Loucy (cell line): ENCODE measurements at regions not wholly inside any gene's neighbourhood (a gene's known extent, or its start where the extent isn't known, plus 50 kb on each side); places are given as distances from the start of the nearest gene placed in this dataset.

Source experiments
- H2AFZ ChIP-seq: fragments of 200-600 bp; sonication (generic); 2 replicates; pipeline ENCODE4 v1.6.0; 2016; ENCODE audit warnings: antibody characterized with exemption, mild to moderate bottlenecking, low read length, moderate library complexity
- H3F3A ChIP-seq: fragments of 200-600 bp; 2 replicates; pipeline ENCODE4 v1.6.0; 2016; ENCODE audit warnings: antibody characterized with exemption, low read depth, mild to moderate bottlenecking
- H3K27me3 ChIP-seq: fragments of 200-600 bp; sonication (generic); 2 replicates; pipeline ENCODE4 v1.6.1; 2014; ENCODE audit warnings: low read length, mild to moderate bottlenecking; ENCODE audit not compliant: insufficient read depth, poor library complexity, severe bottlenecking
- H3K36me3 ChIP-seq: fragments of 200-600 bp; sonication (generic); 2 replicates; pipeline ENCODE4 v1.6.1; 2016; ENCODE audit warnings: low read length; ENCODE audit not compliant: insufficient read depth
- H3K4me1 ChIP-seq: fragments of 200-600 bp; sonication (generic); 2 replicates; pipeline ENCODE4 v1.5.1; 2014; ENCODE audit warnings: low read length, mild to moderate bottlenecking; ENCODE audit not compliant: insufficient read depth, poor library complexity, severe bottlenecking
- H3K4me2 ChIP-seq: fragments of 200-600 bp; sonication (generic); 2 replicates; pipeline ENCODE4 v1.6.0; 2014; ENCODE audit warnings: antibody characterized with exemption, low read length, low read depth, mild to moderate bottlenecking; ENCODE audit not compliant: poor library complexity, severe bottlenecking
- H3K4me3 ChIP-seq: fragments of 200-600 bp; sonication (generic); 2 replicates; pipeline ENCODE4 v1.5.1; 2014; ENCODE audit warnings: low read length, mild to moderate bottlenecking, mixed read lengths; ENCODE audit not compliant: poor library complexity, severe bottlenecking
- H3K79me2 ChIP-seq: fragments of 200-600 bp; sonication (generic); 2 replicates; pipeline ENCODE4 v1.6.1; 2014; ENCODE audit warnings: low read length; ENCODE audit not compliant: insufficient read depth
- H3K9ac ChIP-seq: fragments of 200-600 bp; sonication (generic); 2 replicates; pipeline ENCODE4 v1.6.0; 2014; ENCODE audit warnings: mild to moderate bottlenecking, low read depth, low read length, moderate library complexity; ENCODE audit not compliant: poor library complexity, severe bottlenecking
- H3K9me2 ChIP-seq: fragments of 200-600 bp; sonication (generic); replicated peaks from 2 replicates; pipeline ENCODE4 v1.6.1; 2016; ENCODE audit warnings: low read depth, low read length, mixed read lengths
- H3K9me3 ChIP-seq: fragments of 200-600 bp; sonication (generic); 2 replicates; pipeline ENCODE4 v1.6.1; 2014; ENCODE audit warnings: mild to moderate bottlenecking, antibody characterized with exemption, low read length, low read depth; ENCODE audit not compliant: insufficient read depth
- H4K20me1 ChIP-seq: fragments of 200-600 bp; sonication (generic); 2 replicates; pipeline ENCODE4 v1.6.0; 2014; ENCODE audit warnings: antibody characterized with exemption, low read length, mild to moderate bottlenecking; ENCODE audit not compliant: insufficient read depth, poor library complexity, severe bottlenecking
- CTCF ChIP-seq: fragments of 200-600 bp; sonication (generic); conservative IDR thresholded peaks from 2 replicates; pipeline ENCODE4 v1.5.1; 2014; ENCODE audit warnings: mild to moderate bottlenecking, antibody characterized with exemption, low read length
- EZH2phosphoT487 ChIP-seq: fragments of 200-600 bp; IDR thresholded peaks from 2 replicates; pipeline ENCODE4 v1.6.1; 2018; ENCODE audit warnings: antibody characterized with exemption, mild to moderate bottlenecking, moderate library complexity, borderline replicate concordance

GRCh38 chr1:94339206-94339927, 78.8 kb upstream of the ABCD3 start:
- Histone ChIP-seq H3F3A (no peaks in the 10 kb centered on the region), H2AFZ (peak overlapping the region; percentile 66), H3K9me2 (no peaks in the 10 kb centered on the region), H3K4me1 (peaks cover 15% of the 10 kb centered on the region), H3K9me3 (no peaks in the 10 kb centered on the region), H3K36me3 (no peaks in the 10 kb centered on the region), H3K4me3 (no peak overlapping the region), H3K4me2 (no peak overlapping the region), H3K79me2 (no peaks in the 10 kb centered on the region), H3K9ac (no peak overlapping the region), H4K20me1 (no peaks in the 10 kb centered on the region), H3K27me3 (no peaks in the 10 kb centered on the region)
- no peak for TF ChIP-seq EZH2phosphoT487
- no peak for TF ChIP-seq CTCF

DNA sequence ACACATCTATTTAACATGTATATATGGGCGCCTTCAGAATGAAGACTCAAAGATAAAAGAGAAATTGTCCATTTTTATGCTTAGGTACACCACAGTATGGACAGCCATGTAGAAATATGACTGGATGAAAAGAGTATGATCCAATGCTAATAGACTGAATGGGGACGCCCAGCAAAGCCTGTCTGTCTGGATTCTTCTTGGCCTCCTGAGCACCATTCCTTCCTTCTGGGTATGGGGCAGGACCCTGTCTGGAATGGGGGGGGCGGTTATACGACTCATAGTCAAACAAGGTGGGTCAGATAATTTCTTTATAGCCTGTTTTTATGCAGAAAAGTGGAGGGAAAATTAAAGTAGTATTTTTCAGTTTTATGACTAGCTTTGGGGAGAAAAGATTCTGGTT, 81.2 kb upstream of the ABCD3 start:
- Histone ChIP-seq H4K20me1 (no peaks in the 10 kb centered on the region), H3K4me3 (no peak overlapping the region), H3K9ac (no peak overlapping the region), H2AFZ (no peak overlapping the region), H3K27me3 (no peaks in the 10 kb centered on the region), H3F3A (no peaks in the 10 kb centered on the region), H3K79me2 (no peaks in the 10 kb centered on the region), H3K36me3 (no peaks in the 10 kb centered on the region), H3K4me2 (no peak overlapping the region), H3K9me3 (no peaks in the 10 kb centered on the region), H3K4me1 (peaks cover 9% of the 10 kb centered on the region), H3K9me2 (no peaks in the 10 kb centered on the region)
- TF ChIP-seq CTCF (no peak), EZH2phosphoT487 (no peak)

DNA sequence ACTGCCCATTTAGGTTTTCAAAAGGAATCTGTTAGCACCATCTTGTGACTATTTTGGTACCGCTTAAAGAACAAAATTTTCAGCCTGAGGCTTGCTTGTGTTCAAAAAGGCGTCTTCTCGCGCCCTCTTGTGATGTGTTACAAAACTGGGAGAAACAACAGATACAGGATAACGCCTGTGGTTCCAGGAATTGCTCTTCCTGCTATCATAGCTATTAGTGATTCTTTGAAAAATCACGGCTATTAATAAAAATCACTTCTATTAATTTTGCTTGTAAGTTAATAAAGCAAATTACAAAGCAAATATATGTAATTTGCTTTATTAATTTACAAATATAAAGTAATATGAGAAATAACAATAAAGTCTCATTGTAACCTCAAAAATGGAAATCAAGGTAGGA, 82.2 kb upstream of the ABCD3 start:
- Histone ChIP-seq H2AFZ (no peak overlapping the region), H3K36me3 (no peaks in the 10 kb centered on the region), H3K27me3 (no peaks in the 10 kb centered on the region), H4K20me1 (no peaks in the 10 kb centered on the region), H3F3A (no peaks in the 10 kb centered on the region), H3K9me3 (no peaks in the 10 kb centered on the region), H3K4me3 (no peak overlapping the region), H3K4me2 (no peak overlapping the region), H3K9ac (no peak overlapping the region), H3K79me2 (no peaks in the 10 kb centered on the region), H3K4me1 (peaks cover 8% of the 10 kb centered on the region), H3K9me2 (no peaks in the 10 kb centered on the region)
- peak; percentile 96 for TF ChIP-seq CTCF
- no peak for TF ChIP-seq EZH2phosphoT487
